ENCODE measurements at regions not wholly inside any gene's neighbourhood (a gene's known extent, or its start where the extent isn't known, plus 50 kb on each side); places are given as distances from the start of the nearest gene placed in this dataset.

- TF ChIP-seq POLR2A (IDR thresholded peaks at IDR 0.05; ENCODE audit: low read depth) (no peak), CTCF (IDR thresholded peaks at IDR 0.05) (no peak), EP300 (IDR thresholded peaks at IDR 0.05) (no peak)
Measured at GRCh38 chr1:191206513-191207207, 729.0 kb upstream of the BRINP3 start.
